B cell (primary cell): ENCODE measurements at regions not wholly inside any gene's neighbourhood (a gene's known extent, or its start where the extent isn't known, plus 50 kb on each side); places are given as distances from the start of the nearest gene placed in this dataset.

Source experiments
- ATAC-seq: fragments of 200-7000 bp; cut with Tn5 transposase; one replicate; pipeline ENCODE4 v1.10.0; 2021; ENCODE audit warnings: low read depth, mild to moderate bottlenecking, moderate number of reproducible peaks, moderate library complexity
- CTCF ChIA-PET: fragments of 350-600 bp; sonication (Branson Sonifier 250); formaldehyde crosslinking; loops from one replicate; lab custom pipeline; 2021; ENCODE audit warnings: antibody characterized with exemption, inconsistent platforms; lab: Charles Lee
- POLR2A ChIA-PET: fragments of 350-600 bp; sonication (Branson Sonifier 250); formaldehyde crosslinking; loops from one replicate; lab custom pipeline; 2021; ENCODE audit warnings: antibody characterized with exemption; lab: Charles Lee
- DNase-seq: peaks from one replicate; pipeline ENCODE4 v3.0.0; 2013
- H2AFZ ChIP-seq: 2 replicates; pipeline ENCODE4 v1.6.1; 2012; ENCODE audit warnings: mild to moderate bottlenecking, low read depth, low read length; ENCODE audit not compliant: insufficient read depth, poor library complexity, severe bottlenecking
- H3K27ac ChIP-seq, 2 donors: 1 replicate in 1 of 2; 2 replicates in 1 of 2; pipeline ENCODE4 v1.5.1; 2012 to 2013; ENCODE audit warnings: low read length in 2 of 2, mild to moderate bottlenecking in 2 of 2, moderate library complexity in 1 of 2
- H3K27me3 ChIP-seq, 4 experiments: fragments of 200-600 bp in 1 of 4; sonication (generic) in 1 of 4; replicated peaks in 1 of 4; 1 replicate in 2 of 4; 2 replicates in 2 of 4; pipeline versions ENCODE4 v1.6.1 to v1.7.0; 2013 to 2016; ENCODE audit warnings: low read length in 3 of 4, mild to moderate bottlenecking in 2 of 4, mixed read lengths in 1 of 4, moderate library complexity in 1 of 4; ENCODE audit not compliant: insufficient read depth in 4 of 4, control insufficient read depth in 3 of 4; ENCODE audit errors: control extremely low read depth in 1 of 4
- H3K36me3 ChIP-seq, 2 experiments: replicated peaks in 1 of 2; 1 replicate in 1 of 2; 2 replicates in 1 of 2; pipeline versions ENCODE4 v1.6.1 to v1.7.1; 2013; ENCODE audit warnings: low read length in 1 of 2; ENCODE audit not compliant: insufficient read depth in 2 of 2, control insufficient read depth in 1 of 2; ENCODE audit errors: control extremely low read depth in 1 of 2, extremely low read depth in 1 of 2
- H3K4me1 ChIP-seq, 2 donors: fragments of 200-600 bp in 1 of 2; sonication (generic) in 1 of 2; 1 replicate in 1 of 2; 2 replicates in 1 of 2; pipeline versions ENCODE4 v1.5.1 to v1.6.1; 2013 to 2017; ENCODE audit warnings: low read length in 2 of 2; ENCODE audit not compliant: control insufficient read depth in 2 of 2, insufficient read depth in 2 of 2
- H3K4me2 ChIP-seq: replicated peaks from 2 replicates; pipeline ENCODE3; 2012; ENCODE audit warnings: mild to moderate bottlenecking, low read depth, low read length; ENCODE audit not compliant: poor library complexity, severe bottlenecking
- H3K4me3 ChIP-seq, 5 experiments: fragments of 200-600 bp in 1 of 5; sonication (generic) in 1 of 5; 1 replicate in 3 of 5; 2 replicates in 2 of 5; pipeline versions ENCODE4 v1.5.1 to v1.7.0; 2011 to 2016; ENCODE audit warnings: low read length in 4 of 5, mild to moderate bottlenecking in 4 of 5, low read depth in 2 of 5, control low read depth in 1 of 5, moderate library complexity in 1 of 5; ENCODE audit not compliant: insufficient read depth in 1 of 5; ENCODE audit errors: control extremely low read depth in 1 of 5, extremely low read depth in 1 of 5
- H3K79me2 ChIP-seq: fragments of 200-600 bp; sonication (generic); one replicate; pipeline ENCODE4 v1.6.0; 2016; ENCODE audit warnings: low read length; ENCODE audit not compliant: control insufficient read depth, insufficient read depth
- H3K9ac ChIP-seq: fragments of 200-600 bp; sonication (generic); 2 replicates; pipeline ENCODE4 v1.6.1; 2017; ENCODE audit warnings: mild to moderate bottlenecking, low read length, moderate library complexity
- H3K9me3 ChIP-seq, 3 donors: one replicate each; pipeline versions ENCODE4 v1.6.1 to v1.7.1; 2013; ENCODE audit warnings: low read length in 2 of 3; ENCODE audit not compliant: control insufficient read depth in 2 of 3, insufficient read depth in 1 of 3; ENCODE audit errors: control extremely low read depth in 1 of 3
- H4K20me1 ChIP-seq: 2 replicates; pipeline ENCODE4 v1.6.0; 2012; ENCODE audit warnings: mild to moderate bottlenecking, low read length; ENCODE audit not compliant: insufficient read depth, control insufficient read depth, poor library complexity, severe bottlenecking
- H3K27ac Mint-ChIP-seq: one replicate; pipeline ENCODE4 v1.8.0; 2021; ENCODE audit warnings: mixed read lengths
- H3K27me3 Mint-ChIP-seq: one replicate; pipeline ENCODE4 v1.8.0; 2021; ENCODE audit warnings: mixed read lengths
- H3K4me1 Mint-ChIP-seq: one replicate; pipeline ENCODE4 v1.8.0; 2021; ENCODE audit warnings: mixed read lengths
- H3K4me3 Mint-ChIP-seq: one replicate; pipeline ENCODE4 v1.8.0; 2021; ENCODE audit warnings: mixed read lengths
- H3K9me3 Mint-ChIP-seq: one replicate; pipeline ENCODE4 v1.8.0; 2022; ENCODE audit warnings: mixed read lengths; ENCODE audit not compliant: insufficient read depth
- CTCF ChIP-seq: fragments of 200-600 bp; IDR thresholded peaks from one replicate; pipeline ENCODE4 v1.8.0; 2022; ENCODE audit warnings: antibody characterized with exemption, mild to moderate bottlenecking
- EZH2 ChIP-seq: IDR thresholded peaks from 2 replicates; pipeline ENCODE4 v1.6.1; 2012; ENCODE audit warnings: borderline replicate concordance, low read depth, mild to moderate bottlenecking, moderate library complexity, low read length; ENCODE audit not compliant: insufficient read depth, poor library complexity, severe bottlenecking
- WGBS: methylation state at CpG from one replicate; pipeline ENCODE4 v1.1.5; 2013; ENCODE audit warnings: missing lambda C conversion rate; ENCODE audit not compliant: insufficient coverage; 5-methylcytosine and 5-hydroxymethylcytosine counted together
- intact Hi-C: fragments of 100-400 bp; cut with micrococcal nuclease; formaldehyde crosslinking; loops from one replicate; pipeline ENCODE4 v1.10.0; 2022

GRCh38 chrX:69258893-69259292 lies 93.6 kb upstream of the PJA1 start:
- no peaks in the 10 kb centered on the region for H3K79me2 ChIP-seq
- H3K36me3 ChIP-seq = no peaks in the 10 kb centered on the region
- no peak overlapping the region for H3K9ac ChIP-seq
- TF ChIP-seq EZH2 (no peak), CTCF (no peak)
- ChIA-PET POLR2A (no interaction called here), CTCF (no interaction called here)
- no peaks in the 10 kb centered on the region for H3K4me1 Mint-ChIP-seq
- no peak overlapping the region for H3K4me3 ChIP-seq
- H3K9me3 ChIP-seq = no peaks in the 10 kb centered on the region
- no peak overlapping the region for H2AFZ ChIP-seq
- no peaks in the 10 kb centered on the region for H3K4me1 ChIP-seq
- peaks cover 14% of the 10 kb centered on the region for H3K27me3 Mint-ChIP-seq
- no peaks in the 10 kb centered on the region for H4K20me1 ChIP-seq
- DNase-seq (no peak), ATAC-seq (no peak)
- H3K4me3 Mint-ChIP-seq = no peak overlapping the region
- no peaks in the 10 kb centered on the region for H3K27me3 ChIP-seq
- WGBS = 89% methylated on average over 2 of the region's 4 CpGs
- H3K27ac Mint-ChIP-seq = no peak overlapping the region
- H3K27ac ChIP-seq = no peak overlapping the region
- intact Hi-C loops = no loop called here
- no peak overlapping the region for H3K4me2 ChIP-seq
- H3K9me3 Mint-ChIP-seq = no peaks in the 10 kb centered on the region

- H3K4me1 Mint-ChIP-seq = no peaks in the 10 kb centered on the region
- no peaks in the 10 kb centered on the region for H4K20me1 ChIP-seq
- H3K79me2 ChIP-seq = no peaks in the 10 kb centered on the region
- H3K4me1 ChIP-seq = no peaks in the 10 kb centered on the region
- ATAC-seq = no peak
- intact Hi-C loops = no loop called here
- no peak overlapping the region for H3K27ac ChIP-seq
- no peaks in the 10 kb centered on the region for H3K27me3 ChIP-seq
- no peak overlapping the region for H3K4me2 ChIP-seq
- no peak overlapping the region for H3K4me3 Mint-ChIP-seq
- H3K9me3 Mint-ChIP-seq = no peaks in the 10 kb centered on the region
- 100% methylated on average over 3 of the region's 5 CpGs for WGBS
- ChIA-PET POLR2A (no interaction called here), CTCF (no interaction called here)
- no peak overlapping the region for H3K4me3 ChIP-seq
- H2AFZ ChIP-seq = no peak overlapping the region
- H3K27me3 Mint-ChIP-seq = peaks cover 2% of the 10 kb centered on the region
- no peak for DNase-seq
- H3K9me3 ChIP-seq = no peaks in the 10 kb centered on the region
- no peak overlapping the region for H3K27ac Mint-ChIP-seq
- no peak overlapping the region for H3K9ac ChIP-seq
- TF ChIP-seq EZH2 (no peak), CTCF (no peak)
- H3K36me3 ChIP-seq = no peaks in the 10 kb centered on the region
Observed at GRCh38 chrX:69257499-69258127, 92.4 kb upstream of the PJA1 start.
